Activated T-helper 1 cell treated with anti-CD3 and anti-CD28 coated beads, Interleukin-12 subunit alpha, Interleukin-12 subunit beta, Interleukin-2, Interleukin-4 antibody, amounts not matched to agents 30 ng/mL and 10 ng/mL and 1 ng/mL, durations not matched to agents 14 hours and 24 hours and 36 hours (primary cell): ENCODE measurements at regions not wholly inside any gene's neighbourhood (a gene's known extent, or its start where the extent isn't known, plus 50 kb on each side); places are given as distances from the start of the nearest gene placed in this dataset.

Source experiments
- DNase-seq: peaks from one replicate; pipeline ENCODE4 v3.0.0; 2021; ENCODE audit warnings: low spot score
- H3K27ac Mint-ChIP-seq: one replicate; pipeline ENCODE4 v1.8.0; 2021; ENCODE audit warnings: mild to moderate bottlenecking, mixed read lengths
- H3K27me3 Mint-ChIP-seq: one replicate; pipeline ENCODE4 v1.8.0; 2022; ENCODE audit warnings: mild to moderate bottlenecking, moderate library complexity, mixed read lengths; ENCODE audit not compliant: insufficient read depth
- H3K36me3 Mint-ChIP-seq: one replicate; pipeline ENCODE4 v1.8.0; 2021; ENCODE audit warnings: low read depth, mixed read lengths
- H3K4me1 Mint-ChIP-seq: one replicate; pipeline ENCODE4 v1.8.0; 2021; ENCODE audit warnings: low read depth, mixed read lengths
- H3K4me3 Mint-ChIP-seq: one replicate; pipeline ENCODE4 v1.8.0; 2021; ENCODE audit warnings: mild to moderate bottlenecking, moderate library complexity, mixed read lengths
- H3K9me3 Mint-ChIP-seq: one replicate; pipeline ENCODE4 v1.8.0; 2021; ENCODE audit warnings: mixed read lengths
- intact Hi-C: fragments of 100-400 bp; cut with micrococcal nuclease; formaldehyde crosslinking; loops from one replicate; pipeline ENCODE4 v1.15.1; 2024

- no peaks in the 10 kb centered on the region for H3K27me3 Mint-ChIP-seq
Measured at GRCh38 chr17:22454070-22454999, 762.0 kb downstream of the KCNJ18 start.

GRCh38 chr17:22459331-22459952 lies 767.1 kb downstream of the KCNJ18 start:
- Mint-ChIP-seq H3K27me3 (no peaks in the 10 kb centered on the region), H3K4me3 (no peak overlapping the region), H3K4me1 (no peaks in the 10 kb centered on the region), H3K36me3 (no peaks in the 10 kb centered on the region), H3K9me3 (peaks cover 44% of the 10 kb centered on the region), H3K27ac (no peak overlapping the region)
- intact Hi-C loops = no loop called here
- DNase-seq = no peak

More at GRCh38 chr17:22454070-22454999, 762.0 kb downstream of the KCNJ18 start:
- Mint-ChIP-seq H3K4me3 (no peak overlapping the region), H3K9me3 (peaks cover 36% of the 10 kb centered on the region), H3K27ac (no peak overlapping the region), H3K4me1 (no peaks in the 10 kb centered on the region), H3K36me3 (no peaks in the 10 kb centered on the region)
- DNase-seq = no peak
- intact Hi-C loops = no loop called here

GRCh38 chr17:22459953-22460350 lies 767.6 kb downstream of the KCNJ18 start:
- Mint-ChIP-seq H3K27me3 (no peaks in the 10 kb centered on the region), H3K9me3 (peaks cover 44% of the 10 kb centered on the region), H3K36me3 (no peaks in the 10 kb centered on the region), H3K27ac (no peak overlapping the region), H3K4me3 (no peak overlapping the region), H3K4me1 (no peaks in the 10 kb centered on the region)
- intact Hi-C loops = no loop called here
- no peak for DNase-seq

GRCh38 chr17:22460461-22461063 lies 768.2 kb downstream of the KCNJ18 start:
- H3K9me3 Mint-ChIP-seq = peaks cover 42% of the 10 kb centered on the region
- intact Hi-C loops = no loop called here
- H3K27me3 Mint-ChIP-seq = no peaks in the 10 kb centered on the region
- H3K4me1 Mint-ChIP-seq = no peaks in the 10 kb centered on the region
- DNase-seq = no peak
- no peak overlapping the region for H3K27ac Mint-ChIP-seq
- no peak overlapping the region for H3K4me3 Mint-ChIP-seq
- no peaks in the 10 kb centered on the region for H3K36me3 Mint-ChIP-seq

- no peak overlapping the region for H3K27ac Mint-ChIP-seq
- intact Hi-C loops = no loop called here
- peaks cover 52% of the 10 kb centered on the region for H3K9me3 Mint-ChIP-seq
- H3K4me1 Mint-ChIP-seq = no peaks in the 10 kb centered on the region
- no peaks in the 10 kb centered on the region for H3K36me3 Mint-ChIP-seq
- H3K4me3 Mint-ChIP-seq = no peak overlapping the region
- DNase-seq = no peak
- no peaks in the 10 kb centered on the region for H3K27me3 Mint-ChIP-seq
Measured at GRCh38 chr17:22461460-22462145, 769.3 kb downstream of the KCNJ18 start.

- Mint-ChIP-seq H3K9me3 (peaks cover 53% of the 10 kb centered on the region), H3K4me1 (no peaks in the 10 kb centered on the region), H3K4me3 (no peak overlapping the region), H3K27ac (no peak overlapping the region), H3K36me3 (no peaks in the 10 kb centered on the region), H3K27me3 (no peaks in the 10 kb centered on the region)
- intact Hi-C loops = no loop called here
- no peak for DNase-seq
Measured at GRCh38 chr17:22462461-22462860, 770.1 kb downstream of the KCNJ18 start.

- H3K4me1 Mint-ChIP-seq = no peaks in the 10 kb centered on the region
- no peak for DNase-seq
- intact Hi-C loops = no loop called here
- H3K4me3 Mint-ChIP-seq = no peak overlapping the region
- H3K9me3 Mint-ChIP-seq = peaks cover 54% of the 10 kb centered on the region
- no peaks in the 10 kb centered on the region for H3K27me3 Mint-ChIP-seq
- no peak overlapping the region for H3K27ac Mint-ChIP-seq
- H3K36me3 Mint-ChIP-seq = no peaks in the 10 kb centered on the region
Measured at GRCh38 chr17:22463110-22463850, 771.0 kb downstream of the KCNJ18 start.

GRCh38 chr17:22464041-22464440 lies 771.7 kb downstream of the KCNJ18 start:
- no peaks in the 10 kb centered on the region for H3K36me3 Mint-ChIP-seq
- no peaks in the 10 kb centered on the region for H3K27me3 Mint-ChIP-seq
- no peak for DNase-seq
- peaks cover 60% of the 10 kb centered on the region for H3K9me3 Mint-ChIP-seq
- no peak overlapping the region for H3K27ac Mint-ChIP-seq
- H3K4me1 Mint-ChIP-seq = no peaks in the 10 kb centered on the region
- H3K4me3 Mint-ChIP-seq = no peak overlapping the region
- intact Hi-C loops = no loop called here

GRCh38 chr17:22467720-22468119 lies 775.4 kb downstream of the KCNJ18 start:
- Mint-ChIP-seq H3K27me3 (no peaks in the 10 kb centered on the region), H3K4me3 (no peak overlapping the region), H3K36me3 (no peaks in the 10 kb centered on the region), H3K9me3 (peaks cover 57% of the 10 kb centered on the region), H3K27ac (no peak overlapping the region), H3K4me1 (no peaks in the 10 kb centered on the region)
- intact Hi-C loops = no loop called here
- DNase-seq = no peak

GRCh38 chr17:22469101-22469880 lies 777.0 kb downstream of the KCNJ18 start:
- intact Hi-C loops = no loop called here
- Mint-ChIP-seq H3K4me1 (no peaks in the 10 kb centered on the region), H3K4me3 (no peak overlapping the region), H3K27ac (no peak overlapping the region), H3K27me3 (no peaks in the 10 kb centered on the region), H3K9me3 (peaks cover 44% of the 10 kb centered on the region), H3K36me3 (no peaks in the 10 kb centered on the region)
- DNase-seq = no peak

GRCh38 chr17:22469941-22470340 lies 777.6 kb downstream of the KCNJ18 start:
- H3K36me3 Mint-ChIP-seq = no peaks in the 10 kb centered on the region
- intact Hi-C loops = no loop called here
- peaks cover 40% of the 10 kb centered on the region for H3K9me3 Mint-ChIP-seq
- H3K27ac Mint-ChIP-seq = no peak overlapping the region
- no peaks in the 10 kb centered on the region for H3K4me1 Mint-ChIP-seq
- DNase-seq = no peak
- no peaks in the 10 kb centered on the region for H3K27me3 Mint-ChIP-seq
- no peak overlapping the region for H3K4me3 Mint-ChIP-seq
